HepG2 (cell line): ENCODE measurements at regions not wholly inside any gene's neighbourhood (a gene's known extent, or its start where the extent isn't known, plus 50 kb on each side); places are given as distances from the start of the nearest gene placed in this dataset.

Source experiments
- ATM ChIP-seq: fragments of 450-650 bp; IDR thresholded peaks from 2 replicates; pipeline ENCODE4 v1.7.1; 2017; ENCODE audit warnings: mild to moderate bottlenecking, borderline replicate concordance
- BRD4 ChIP-seq: sonication (generic); formaldehyde crosslinking; IDR thresholded peaks from 2 replicates; pipeline ENCODE4 v1.4.0; 2020; ENCODE audit warnings: missing genetic modification reagents
- CC2D1A ChIP-seq: sonication (generic); formaldehyde crosslinking; IDR thresholded peaks from 2 replicates; pipeline ENCODE4 v1.8.1; 2023; ENCODE audit warnings: mild to moderate bottlenecking, missing genetic modification reagents
- ELF3 ChIP-seq: IDR thresholded peaks from 2 replicates; pipeline ENCODE4 v1.6.1; 2016; ENCODE audit warnings: missing genetic modification reagents, missing compliant biosample characterization
- GABPA ChIP-seq, 2 experiments: IDR thresholded peaks; 2 replicates each; pipeline ENCODE4 v1.6.1; 2011 to 2016; ENCODE audit warnings: low read depth in 2 of 2, low read length in 1 of 2, missing biosample characterization in 1 of 2, missing genetic modification characterization in 1 of 2
- KMT2B ChIP-seq: IDR thresholded peaks from 2 replicates; pipeline ENCODE4 v1.6.1; 2016; ENCODE audit warnings: missing genetic modification reagents, missing compliant biosample characterization
- POLR2AphosphoS2 ChIP-seq: IDR thresholded peaks from 2 replicates; pipeline ENCODE4 v1.6.1; 2011; ENCODE audit warnings: low read depth, low read length, improper control_type of control experiment
- XRCC5 ChIP-seq: fragments of 200-400 bp; formaldehyde crosslinking; optimal IDR thresholded peaks from 2 replicates; pipeline ENCODE3; 2017; ENCODE audit warnings: mild to moderate bottlenecking, low read length
- ZFP1 ChIP-seq: IDR thresholded peaks from 2 replicates; pipeline ENCODE4 v1.6.1; 2016
- TF ChIP-seq, protein P1 (sequence below), 2 experiments: fragments of 450-650 bp in 1 of 2; sonication (generic) in 1 of 2; formaldehyde crosslinking in 1 of 2; IDR thresholded peaks; 2 replicates each; pipeline versions ENCODE4 v1.6.1 to v1.8.0; 2016 to 2022; ENCODE audit warnings: antibody characterized with exemption in 1 of 2, mild to moderate bottlenecking in 1 of 2, missing genetic modification reagents in 1 of 2
- TF ChIP-seq, protein P2 (sequence below): sonication (generic); formaldehyde crosslinking; IDR thresholded peaks from 2 replicates; pipeline ENCODE4 v1.4.0; 2020; ENCODE audit warnings: missing genetic modification reagents

DNA sequence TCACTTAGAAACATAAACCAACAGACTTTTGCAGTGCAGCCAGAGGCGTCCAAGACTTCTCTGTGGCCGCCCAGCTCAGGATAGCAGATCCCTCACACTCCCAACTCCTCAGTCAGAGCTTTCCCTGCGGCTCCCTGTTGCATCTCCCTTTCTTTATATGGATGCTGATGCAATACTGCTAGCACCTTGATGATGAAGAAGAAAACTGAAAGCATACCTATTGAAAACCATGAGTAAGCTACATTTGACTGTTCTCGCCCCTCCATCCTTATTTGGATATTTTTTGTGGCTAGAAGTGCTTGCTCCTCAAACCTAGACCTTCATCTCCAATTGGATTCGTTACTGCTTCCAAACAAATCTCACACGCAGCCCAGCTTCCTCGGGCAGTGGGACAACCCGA is 57.3 kb upstream of the UBL3 start (continued):
- TF ChIP-seq, protein P1, sequence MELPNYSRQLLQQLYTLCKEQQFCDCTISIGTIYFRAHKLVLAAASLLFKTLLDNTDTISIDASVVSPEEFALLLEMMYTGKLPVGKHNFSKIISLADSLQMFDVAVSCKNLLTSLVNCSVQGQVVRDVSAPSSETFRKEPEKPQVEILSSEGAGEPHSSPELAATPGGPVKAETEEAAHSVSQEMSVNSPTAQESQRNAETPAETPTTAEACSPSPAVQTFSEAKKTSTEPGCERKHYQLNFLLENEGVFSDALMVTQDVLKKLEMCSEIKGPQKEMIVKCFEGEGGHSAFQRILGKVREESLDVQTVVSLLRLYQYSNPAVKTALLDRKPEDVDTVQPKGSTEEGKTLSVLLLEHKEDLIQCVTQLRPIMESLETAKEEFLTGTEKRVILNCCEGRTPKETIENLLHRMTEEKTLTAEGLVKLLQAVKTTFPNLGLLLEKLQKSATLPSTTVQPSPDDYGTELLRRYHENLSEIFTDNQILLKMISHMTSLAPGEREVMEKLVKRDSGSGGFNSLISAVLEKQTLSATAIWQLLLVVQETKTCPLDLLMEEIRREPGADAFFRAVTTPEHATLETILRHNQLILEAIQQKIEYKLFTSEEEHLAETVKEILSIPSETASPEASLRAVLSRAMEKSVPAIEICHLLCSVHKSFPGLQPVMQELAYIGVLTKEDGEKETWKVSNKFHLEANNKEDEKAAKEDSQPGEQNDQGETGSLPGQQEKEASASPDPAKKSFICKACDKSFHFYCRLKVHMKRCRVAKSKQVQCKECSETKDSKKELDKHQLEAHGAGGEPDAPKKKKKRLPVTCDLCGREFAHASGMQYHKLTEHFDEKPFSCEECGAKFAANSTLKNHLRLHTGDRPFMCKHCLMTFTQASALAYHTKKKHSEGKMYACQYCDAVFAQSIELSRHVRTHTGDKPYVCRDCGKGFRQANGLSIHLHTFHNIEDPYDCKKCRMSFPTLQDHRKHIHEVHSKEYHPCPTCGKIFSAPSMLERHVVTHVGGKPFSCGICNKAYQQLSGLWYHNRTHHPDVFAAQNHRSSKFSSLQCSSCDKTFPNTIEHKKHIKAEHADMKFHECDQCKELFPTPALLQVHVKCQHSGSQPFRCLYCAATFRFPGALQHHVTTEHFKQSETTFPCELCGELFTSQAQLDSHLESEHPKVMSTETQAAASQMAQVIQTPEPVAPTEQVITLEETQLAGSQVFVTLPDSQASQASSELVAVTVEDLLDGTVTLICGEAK (IDR thresholded peaks at IDR 0.05): no peak
- TF ChIP-seq, protein P1 (CRISPR knock-in tag; IDR thresholded peaks at IDR 0.05): no peak
- no peak for TF ChIP-seq BRD4
- TF ChIP-seq POLR2AphosphoS2: no peak
- TF ChIP-seq, protein P2, sequence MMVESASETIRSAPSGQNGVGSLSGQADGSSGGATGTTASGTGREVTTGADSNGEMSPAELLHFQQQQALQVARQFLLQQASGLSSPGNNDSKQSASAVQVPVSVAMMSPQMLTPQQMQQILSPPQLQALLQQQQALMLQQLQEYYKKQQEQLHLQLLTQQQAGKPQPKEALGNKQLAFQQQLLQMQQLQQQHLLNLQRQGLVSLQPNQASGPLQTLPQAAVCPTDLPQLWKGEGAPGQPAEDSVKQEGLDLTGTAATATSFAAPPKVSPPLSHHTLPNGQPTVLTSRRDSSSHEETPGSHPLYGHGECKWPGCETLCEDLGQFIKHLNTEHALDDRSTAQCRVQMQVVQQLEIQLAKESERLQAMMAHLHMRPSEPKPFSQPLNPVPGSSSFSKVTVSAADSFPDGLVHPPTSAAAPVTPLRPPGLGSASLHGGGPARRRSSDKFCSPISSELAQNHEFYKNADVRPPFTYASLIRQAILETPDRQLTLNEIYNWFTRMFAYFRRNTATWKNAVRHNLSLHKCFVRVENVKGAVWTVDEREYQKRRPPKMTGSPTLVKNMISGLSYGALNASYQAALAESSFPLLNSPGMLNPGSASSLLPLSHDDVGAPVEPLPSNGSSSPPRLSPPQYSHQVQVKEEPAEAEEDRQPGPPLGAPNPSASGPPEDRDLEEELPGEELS (CRISPR knock-in tag): no peak
- TF ChIP-seq CC2D1A (CRISPR knock-in tag): no peak
- TF ChIP-seq XRCC5: no peak
- no peak for TF ChIP-seq ATM
- TF ChIP-seq ZFP1 (CRISPR knock-in tag): no peak
- no peak for TF ChIP-seq GABPA (IDR thresholded peaks at IDR 0.05; ENCODE audit: low read depth, low read length)
- TF ChIP-seq GABPA (CRISPR knock-in tag; IDR thresholded peaks at IDR 0.05; ENCODE audit: low read depth): no peak
- TF ChIP-seq ELF3: no peak
- no peak for TF ChIP-seq KMT2B (CRISPR knock-in tag)
